Gastrocnemius medialis (tissue), 4 donors: ENCODE measurements at regions not wholly inside any gene's neighbourhood (a gene's known extent, or its start where the extent isn't known, plus 50 kb on each side); places are given as distances from the start of the nearest gene placed in this dataset.
A peak's percentile ranks its signal among the peaks of the same experiment; 100 is the strongest.

Source experiments
- ATAC-seq, 2 donors: fragments of 150-250 bp; one replicate each; pipeline ENCODE4 v1.9.1; 2016
- DNase-seq, 2 donors: peaks; one replicate each; pipeline ENCODE4 v3.0.0-alpha.2; 2019
- H3K27ac ChIP-seq, 4 donors: fragments of 200-600 bp; sonication (generic); 1 replicate in 1 of 4; 2 replicates in 3 of 4; pipeline ENCODE4 v1.5.1; 2016 to 2018; ENCODE audit warnings: mild to moderate bottlenecking in 2 of 4, moderate library complexity in 1 of 4
- H3K27me3 ChIP-seq, 3 donors: fragments of 200-600 bp; sonication (generic) in 2 of 3; 1 replicate in 1 of 3; 2 replicates in 2 of 3; pipeline versions ENCODE4 v1.5.1 to v1.6.0; 2016 to 2019; ENCODE audit warnings: mild to moderate bottlenecking in 1 of 3, moderate library complexity in 1 of 3
- H3K36me3 ChIP-seq, 2 donors: fragments of 200-600 bp; sonication (generic) in 1 of 2; one replicate each; pipeline ENCODE4 v1.5.1; 2017 to 2018
- H3K4me1 ChIP-seq, 2 donors: fragments of 200-600 bp; sonication (generic) in 1 of 2; one replicate each; pipeline ENCODE4 v1.5.1; 2016 to 2017; ENCODE audit warnings: mild to moderate bottlenecking in 2 of 2
- H3K4me3 ChIP-seq, 4 donors: fragments of 200-600 bp; sonication (generic) in 3 of 4; 1 replicate in 1 of 4; 2 replicates in 3 of 4; pipeline ENCODE4 v1.5.1; 2016 to 2019; ENCODE audit warnings: mild to moderate bottlenecking in 2 of 4
- H3K9me3 ChIP-seq, 3 donors: fragments of 200-600 bp; sonication (generic) in 2 of 3; 1 replicate in 1 of 3; 2 replicates in 2 of 3; pipeline ENCODE4 v1.5.1; 2016 to 2019
- POLR2A ChIP-seq, 2 donors: fragments of 450-650 bp; IDR thresholded peaks; one replicate each; pipeline ENCODE4 v1.6.1; 2017; ENCODE audit warnings: antibody characterized with exemption in 2 of 2, mild to moderate bottlenecking in 2 of 2, moderate library complexity in 2 of 2
- in situ Hi-C, 4 donors: fragments of 200-750 bp; cut with MboI; loops; one replicate each; pipeline versions ENCODE4 v1.15.0 to v1.8.0; 2017; ENCODE audit warnings: low sequenced_read_pairs in 4 of 4
- intact Hi-C: fragments of 100-400 bp; cut with DNase I; formaldehyde crosslinking; loops from one replicate; pipeline ENCODE4 v1.15.1; 2023; ENCODE audit warnings: low total_unique reads
- TF ChIP-seq, protein P1 (sequence below), 5 experiments: fragments of 450-650 bp in 3 of 5; fragments of 200-600 bp in 2 of 5; sonication (generic) in 2 of 5; IDR thresholded peaks in 4 of 5; conservative IDR thresholded peaks in 1 of 5; 1 replicate in 4 of 5; 2 replicates in 1 of 5; pipeline ENCODE4 v1.5.1; 2016 to 2019; ENCODE audit warnings: antibody characterized with exemption in 5 of 5, mild to moderate bottlenecking in 3 of 5, moderate library complexity in 3 of 5

DNA sequence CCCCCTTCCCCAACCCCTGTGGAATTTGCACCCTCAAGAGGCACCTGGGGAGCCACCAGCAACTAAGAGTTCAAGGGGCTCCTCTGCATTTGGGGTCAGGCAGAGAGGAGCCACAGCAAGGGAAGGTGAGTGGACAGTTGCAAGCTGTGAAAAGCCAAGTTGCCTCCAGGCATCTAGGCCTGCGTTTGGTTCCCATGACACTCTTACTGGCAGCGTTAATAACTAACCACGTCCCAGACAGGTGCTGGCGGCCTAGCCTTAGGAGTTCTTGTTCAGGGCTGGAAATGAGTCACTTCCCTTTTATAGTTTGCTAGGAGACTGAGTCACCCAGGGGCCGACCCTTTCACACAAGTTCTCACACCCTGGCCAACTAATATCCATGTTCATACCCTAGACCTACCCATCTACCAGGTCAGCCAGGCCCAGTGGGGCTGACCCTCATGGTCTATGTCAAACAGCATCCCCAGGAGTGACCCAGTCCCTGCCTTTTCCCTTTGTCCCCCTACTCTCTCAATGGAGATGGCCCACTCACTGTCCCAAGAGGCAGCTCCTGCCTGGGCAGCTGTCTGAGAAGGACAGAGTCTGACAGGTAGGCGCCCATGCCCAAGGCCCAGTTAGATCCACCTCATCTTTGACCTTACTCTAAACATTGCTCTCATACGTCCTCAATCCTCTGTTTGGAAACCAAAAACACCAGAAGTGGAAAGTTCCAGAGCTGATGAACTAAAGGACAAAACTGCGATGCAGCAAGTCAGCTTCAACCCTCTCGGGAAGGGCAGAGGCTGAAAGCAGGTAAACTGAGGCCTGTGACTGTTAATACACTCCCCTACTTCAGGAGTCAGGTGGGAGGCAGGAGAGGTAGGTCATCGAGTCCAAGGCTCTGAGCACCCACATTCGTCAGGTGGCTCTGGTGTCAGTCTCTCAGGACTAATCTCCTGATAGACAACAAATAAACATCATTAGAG lies 300.6 kb downstream of the SOX9 start:
- DNase-seq = peak; percentile 46 to 73

DNA sequence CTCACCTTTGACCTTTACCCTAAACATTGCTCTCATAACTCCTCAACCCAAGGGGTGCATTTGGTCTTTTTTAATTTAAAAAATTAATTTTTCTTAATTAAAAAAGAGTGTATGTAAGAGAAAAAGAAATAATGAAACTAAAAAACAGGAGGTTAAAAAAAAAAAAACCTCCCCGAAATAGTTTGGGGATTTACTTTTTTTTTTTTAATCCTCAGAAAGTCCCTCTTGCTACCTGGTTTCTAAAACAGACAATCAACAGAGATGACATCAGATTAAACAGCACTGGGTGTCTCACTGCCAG lies 301.3 kb downstream of the SOX9 start:
- intact Hi-C loops (no loop called here), in situ Hi-C loops (loop anchor here in 1 of 4 donors (25.0 kb wide), 1 partner anchor 260 kb away; no protein-coding TSS in a partner anchor)
- H3K27me3 ChIP-seq = peaks cover 0 to 6% (median 0%) of the 10 kb centered on the region in 3 donors
- DNase-seq = no peak
- TF ChIP-seq POLR2A (IDR thresholded peaks at IDR 0.05) = no peak
- TF ChIP-seq, protein P1, sequence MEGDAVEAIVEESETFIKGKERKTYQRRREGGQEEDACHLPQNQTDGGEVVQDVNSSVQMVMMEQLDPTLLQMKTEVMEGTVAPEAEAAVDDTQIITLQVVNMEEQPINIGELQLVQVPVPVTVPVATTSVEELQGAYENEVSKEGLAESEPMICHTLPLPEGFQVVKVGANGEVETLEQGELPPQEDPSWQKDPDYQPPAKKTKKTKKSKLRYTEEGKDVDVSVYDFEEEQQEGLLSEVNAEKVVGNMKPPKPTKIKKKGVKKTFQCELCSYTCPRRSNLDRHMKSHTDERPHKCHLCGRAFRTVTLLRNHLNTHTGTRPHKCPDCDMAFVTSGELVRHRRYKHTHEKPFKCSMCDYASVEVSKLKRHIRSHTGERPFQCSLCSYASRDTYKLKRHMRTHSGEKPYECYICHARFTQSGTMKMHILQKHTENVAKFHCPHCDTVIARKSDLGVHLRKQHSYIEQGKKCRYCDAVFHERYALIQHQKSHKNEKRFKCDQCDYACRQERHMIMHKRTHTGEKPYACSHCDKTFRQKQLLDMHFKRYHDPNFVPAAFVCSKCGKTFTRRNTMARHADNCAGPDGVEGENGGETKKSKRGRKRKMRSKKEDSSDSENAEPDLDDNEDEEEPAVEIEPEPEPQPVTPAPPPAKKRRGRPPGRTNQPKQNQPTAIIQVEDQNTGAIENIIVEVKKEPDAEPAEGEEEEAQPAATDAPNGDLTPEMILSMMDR (IDR thresholded peaks at IDR 0.05 in 4 of 5, conservative IDR thresholded peaks at IDR 0.05 in 1 of 5) = no peak
- no peak for ATAC-seq
- peak overlapping the region in 1 of 4 donors; percentile 64 for H3K27ac ChIP-seq
- no peak overlapping the region for H3K4me3 ChIP-seq
- peaks cover 0 to 11% (median 0%) of the 10 kb centered on the region in 3 donors for H3K9me3 ChIP-seq
- no peaks in the 10 kb centered on the region for H3K36me3 ChIP-seq
- H3K4me1 ChIP-seq = peaks cover 0 to 11% of the 10 kb centered on the region in 2 donors

More for the DNA sequence above, 300.6 kb downstream of the SOX9 start:
- Histone ChIP-seq H3K4me1 (peaks cover 0 to 11% of the 10 kb centered on the region in 2 donors), H3K36me3 (no peaks in the 10 kb centered on the region), H3K27ac (peak overlapping the region; percentile 11 to 64 (median 13)), H3K27me3 (peaks cover 0 to 6% (median 0%) of the 10 kb centered on the region in 3 donors), H3K4me3 (no peak overlapping the region), H3K9me3 (peaks cover 0 to 12% (median 0%) of the 10 kb centered on the region in 3 donors)
- in situ Hi-C loops = loop anchor here in 1 of 4 donors (25.0 kb wide), 1 partner anchor 259 kb away; no protein-coding TSS in a partner anchor
- no peak for TF ChIP-seq POLR2A (IDR thresholded peaks at IDR 0.05)
- TF ChIP-seq, protein P1 (IDR thresholded peaks at IDR 0.05 in 4 of 5, conservative IDR thresholded peaks at IDR 0.05 in 1 of 5) = no peak
- intact Hi-C loops = no loop called here
- ATAC-seq = peak; percentile 80 to 90

DNA sequence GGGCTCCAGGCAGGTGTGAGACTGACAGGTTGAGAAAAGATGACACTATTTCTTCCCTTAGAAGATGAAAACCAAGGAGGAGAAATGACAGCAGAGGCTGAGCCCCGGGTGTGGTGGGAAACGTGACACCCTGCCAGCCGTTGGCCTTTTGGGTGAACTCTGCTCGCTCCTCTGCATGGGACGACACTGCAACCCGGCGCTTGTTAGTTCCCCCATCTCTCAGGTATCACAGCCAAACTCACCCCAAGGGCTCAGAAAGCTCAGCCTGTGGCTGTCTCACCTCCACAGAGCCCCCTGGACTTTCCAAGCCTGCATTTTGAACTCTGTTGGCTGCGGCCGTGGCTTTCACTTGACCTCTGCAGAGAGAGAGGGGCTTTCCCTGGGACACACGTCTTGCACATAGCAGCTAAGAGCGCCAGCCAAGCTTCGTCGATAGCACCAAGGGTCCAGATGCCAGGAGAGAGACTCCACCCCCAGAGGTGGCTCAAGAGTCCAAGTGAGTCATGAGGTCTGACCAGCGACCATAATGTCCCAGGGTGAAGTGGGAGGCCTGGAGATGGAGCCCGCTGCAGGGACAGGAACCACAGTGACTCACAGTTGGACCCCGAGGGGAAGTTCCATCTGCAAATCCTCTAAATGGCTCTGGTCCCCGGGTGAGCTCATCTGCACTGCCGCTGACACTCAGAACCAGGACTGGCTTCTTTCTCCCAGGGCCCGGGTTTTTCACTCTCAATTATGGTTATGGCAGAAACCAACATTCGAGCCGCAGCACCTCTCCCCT lies 301.9 kb downstream of the SOX9 start:
- H3K36me3 ChIP-seq = no peaks in the 10 kb centered on the region
- H3K27me3 ChIP-seq = peaks cover 0 to 2% (median 0%) of the 10 kb centered on the region in 3 donors
- peaks cover 0 to 5% (median 0%) of the 10 kb centered on the region in 3 donors for H3K9me3 ChIP-seq
- TF ChIP-seq, protein P1 (IDR thresholded peaks at IDR 0.05 in 4 of 5, conservative IDR thresholded peaks at IDR 0.05 in 1 of 5) = no peak
- TF ChIP-seq POLR2A (IDR thresholded peaks at IDR 0.05) = peak in 1 of 2 donors; percentile 12
- H3K27ac ChIP-seq = peak overlapping the region in 2 of 4 donors; percentile 31 to 64
- DNase-seq (peak; percentile 62 to 80), ATAC-seq (peak; percentile 79 to 82)
- peaks cover 0 to 11% of the 10 kb centered on the region in 2 donors for H3K4me1 ChIP-seq
- H3K4me3 ChIP-seq = no peak overlapping the region
- in situ Hi-C loops = loop anchor here in 1 of 4 donors (25.0 kb wide), 1 partner anchor 260 kb away; no protein-coding TSS in a partner anchor
- intact Hi-C loops = no loop called here

DNA sequence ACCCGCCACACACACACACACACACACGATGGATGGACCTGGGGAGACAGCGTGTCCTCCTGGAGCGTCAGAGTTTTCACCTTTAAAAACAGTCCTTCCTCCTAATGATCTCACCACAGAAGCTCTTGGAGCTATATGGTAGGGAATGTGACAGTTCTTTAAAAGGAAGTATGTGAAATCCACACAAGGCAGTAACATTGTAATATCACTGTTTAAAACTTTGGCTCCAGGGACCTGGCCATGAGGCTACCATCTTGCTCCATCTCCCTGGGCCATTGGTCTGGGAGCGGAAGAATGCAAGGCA lies 302.4 kb downstream of the SOX9 start:
- Histone ChIP-seq H3K27ac (peak overlapping the region in 2 of 4 donors; percentile 31), H3K36me3 (no peaks in the 10 kb centered on the region), H3K27me3 (no peaks in the 10 kb centered on the region), H3K4me1 (peaks cover 0 to 11% of the 10 kb centered on the region in 2 donors), H3K4me3 (no peak overlapping the region), H3K9me3 (no peaks in the 10 kb centered on the region)
- ATAC-seq = no peak
- in situ Hi-C loops (loop anchor here in 1 of 4 donors (25.0 kb wide), 1 partner anchor 261 kb away; no protein-coding TSS in a partner anchor), intact Hi-C loops (no loop called here)
- no peak for TF ChIP-seq POLR2A (IDR thresholded peaks at IDR 0.05)
- TF ChIP-seq, protein P1 (IDR thresholded peaks at IDR 0.05 in 4 of 5, conservative IDR thresholded peaks at IDR 0.05 in 1 of 5) = no peak
- no peak for DNase-seq
